GM23338 (cell line): ENCODE measurements at regions not wholly inside any gene's neighbourhood (a gene's known extent, or its start where the extent isn't known, plus 50 kb on each side); places are given as distances from the start of the nearest gene placed in this dataset.

Experiments
- ATAC-seq: fragments of 200-7000 bp; cut with Tn5 transposase; 3 replicates; pipeline ENCODE4 v1.9.1; 2020
- DNase-seq: peaks from one replicate; pipeline ENCODE4 v3.0.0-alpha.2; 2015; ENCODE audit warnings: low spot score
- H2AFZ ChIP-seq: fragments of 200-600 bp; sonication (generic); 2 replicates; pipeline ENCODE4 v1.8.0; 2016; ENCODE audit warnings: antibody characterized with exemption, mild to moderate bottlenecking, moderate library complexity
- H3F3A ChIP-seq: fragments of 200-600 bp; sonication (generic); replicated peaks from 2 replicates; pipeline ENCODE4 v1.8.0; 2017; ENCODE audit warnings: antibody characterized with exemption, mixed run types, low read depth
- H3K27ac ChIP-seq: fragments of 200-600 bp; sonication (generic); 2 replicates; pipeline ENCODE4 v1.6.1; 2016; ENCODE audit warnings: low read depth
- H3K27me3 ChIP-seq: fragments of 200-600 bp; sonication (generic); 2 replicates; pipeline ENCODE4 v1.8.0; 2016; ENCODE audit warnings: mild to moderate bottlenecking, mixed run types, moderate library complexity; ENCODE audit not compliant: insufficient read depth
- H3K36me3 ChIP-seq: fragments of 200-600 bp; sonication (generic); 2 replicates; pipeline ENCODE4 v1.8.0; 2016; ENCODE audit warnings: mild to moderate bottlenecking; ENCODE audit not compliant: insufficient read depth
- H3K4me1 ChIP-seq: fragments of 200-600 bp; sonication (generic); 2 replicates; pipeline ENCODE4 v1.8.0; 2016; ENCODE audit warnings: mild to moderate bottlenecking, moderate library complexity; ENCODE audit not compliant: insufficient read depth
- H3K4me2 ChIP-seq: fragments of 200-600 bp; sonication (generic); 2 replicates; pipeline ENCODE4 v1.7.1; 2017; ENCODE audit warnings: mixed run types
- H3K4me3 ChIP-seq: fragments of 200-600 bp; sonication (generic); 2 replicates; pipeline ENCODE4 v1.6.1; 2016; ENCODE audit warnings: mixed run types
- H3K79me2 ChIP-seq: fragments of 200-600 bp; sonication (generic); replicated peaks from 2 replicates; pipeline ENCODE4 v1.8.0; 2017; ENCODE audit warnings: mild to moderate bottlenecking; ENCODE audit not compliant: insufficient read depth
- H3K9me2 ChIP-seq: fragments of 200-600 bp; sonication (generic); 2 replicates; pipeline ENCODE4 v1.8.0; 2017; ENCODE audit not compliant: insufficient read depth
- H4K20me1 ChIP-seq: fragments of 200-600 bp; sonication (generic); replicated peaks from 2 replicates; pipeline ENCODE4 v1.8.0; 2017; ENCODE audit warnings: mild to moderate bottlenecking; ENCODE audit not compliant: insufficient read depth
- H3K27ac Mint-ChIP-seq: 2 replicates; pipeline ENCODE4 v1.8.0; 2020; ENCODE audit warnings: inconsistent platforms, mild to moderate bottlenecking, moderate library complexity, mixed read lengths
- H3K27me3 Mint-ChIP-seq: 3 replicates; pipeline ENCODE4 v1.8.0; 2022; ENCODE audit warnings: low read depth, mild to moderate bottlenecking, moderate library complexity, mixed read lengths, inconsistent platforms; ENCODE audit not compliant: insufficient read depth, poor library complexity
- H3K36me3 Mint-ChIP-seq: 3 replicates; pipeline ENCODE4 v1.8.0; 2021; ENCODE audit warnings: low read depth, mild to moderate bottlenecking, inconsistent platforms, moderate library complexity, mixed read lengths
- H3K4me1 Mint-ChIP-seq: 3 replicates; pipeline ENCODE4 v1.8.0; 2020; ENCODE audit warnings: mild to moderate bottlenecking, inconsistent platforms, mixed read lengths
- H3K4me3 Mint-ChIP-seq: 3 replicates; pipeline ENCODE4 v1.8.0; 2021; ENCODE audit warnings: moderate library complexity, mild to moderate bottlenecking, inconsistent platforms, mixed read lengths
- H3K9me3 Mint-ChIP-seq: 3 replicates; pipeline ENCODE4 v1.8.0; 2020; ENCODE audit warnings: moderate library complexity, mild to moderate bottlenecking, inconsistent platforms, mixed read lengths
- CREB1 ChIP-seq: fragments of 250-450 bp; sonication (Bioruptor Pico); IDR thresholded peaks from 2 replicates; pipeline ENCODE4 v1.5.0; 2020; ENCODE audit warnings: low read depth, mild to moderate bottlenecking, moderate library complexity
- EZH2 ChIP-seq: fragments of 200-600 bp; sonication (generic); IDR thresholded peaks from one replicate; pipeline ENCODE4 v1.8.0; 2017; ENCODE audit warnings: antibody characterized with exemption, mild to moderate bottlenecking, low read depth; ENCODE audit not compliant: unreplicated experiment
- EZH2phosphoT487 ChIP-seq: fragments of 200-600 bp; sonication (generic); IDR thresholded peaks from one replicate; pipeline ENCODE4 v1.8.1; 2018; ENCODE audit warnings: antibody characterized with exemption; ENCODE audit not compliant: unreplicated experiment
- JUNB ChIP-seq: IDR thresholded peaks from one replicate; pipeline ENCODE4 v1.6.1; 2016; ENCODE audit warnings: antibody characterized with exemption; ENCODE audit not compliant: unreplicated experiment
- NANOG ChIP-seq: IDR thresholded peaks from 2 replicates; pipeline ENCODE4 v1.6.1; 2016; ENCODE audit warnings: antibody characterized with exemption, borderline replicate concordance
- POLR2AphosphoS5 ChIP-seq: IDR thresholded peaks from 2 replicates; pipeline ENCODE4 v1.6.1; 2016; ENCODE audit warnings: antibody characterized with exemption, low read depth
- STAT1 ChIP-seq: IDR thresholded peaks from one replicate; pipeline ENCODE4 v1.6.1; 2016; ENCODE audit warnings: antibody characterized with exemption; ENCODE audit not compliant: unreplicated experiment
- ZNF114 ChIP-seq: fragments of 250-450 bp; sonication (Bioruptor Pico); IDR thresholded peaks from 2 replicates; pipeline ENCODE4 v1.5.0; 2020; ENCODE audit warnings: mild to moderate bottlenecking, moderate library complexity
- ZNF331 ChIP-seq: fragments of 250-450 bp; sonication (Bioruptor Pico); IDR thresholded peaks from 2 replicates; pipeline ENCODE4 v1.5.0; 2020; ENCODE audit warnings: low read depth, mild to moderate bottlenecking, moderate library complexity
- TF ChIP-seq, protein P1 (sequence below): IDR thresholded peaks from one replicate; pipeline ENCODE4 v1.6.1; 2018; ENCODE audit warnings: antibody characterized with exemption; ENCODE audit not compliant: unreplicated experiment
- TF ChIP-seq, protein P2 (sequence below): fragments of 250-450 bp; sonication (Bioruptor Pico); IDR thresholded peaks from 2 replicates; pipeline ENCODE4 v1.5.0; 2020; ENCODE audit warnings: mild to moderate bottlenecking, moderate library complexity
- TF ChIP-seq, protein P3 (sequence below): IDR thresholded peaks from 2 replicates; pipeline ENCODE4 v1.6.1; 2016; ENCODE audit warnings: antibody characterized with exemption
- TF ChIP-seq, protein P4 (sequence below), 2 experiments: fragments of 200-600 bp in 1 of 2; sonication (generic) in 1 of 2; conservative IDR thresholded peaks; 2 replicates each; pipeline versions ENCODE4 v1.5.1 to v1.6.1; 2016 to 2017; ENCODE audit warnings: antibody characterized with exemption in 2 of 2, low read depth in 2 of 2, mild to moderate bottlenecking in 2 of 2, moderate library complexity in 1 of 2

DNA sequence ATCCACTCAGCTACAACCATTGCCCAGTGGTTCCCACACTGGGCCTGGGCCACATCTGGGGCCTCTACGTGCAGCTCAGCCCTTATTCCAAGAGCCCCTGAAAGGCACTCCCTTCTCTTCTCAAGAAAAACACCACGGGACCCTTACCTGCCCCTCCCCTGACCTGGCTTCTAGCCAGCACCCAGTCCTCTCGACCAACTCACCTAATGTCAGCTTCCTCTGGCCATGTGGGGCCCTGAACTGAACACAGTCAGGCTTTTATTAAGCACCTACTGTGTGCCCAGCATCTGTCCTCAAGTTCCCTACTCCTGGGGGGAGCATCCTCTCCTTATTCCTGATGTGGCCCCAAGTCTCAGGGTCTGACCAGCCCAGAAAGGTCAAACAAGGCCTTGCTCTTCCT, 208.4 kb downstream of the MATN1 start:
- Histone ChIP-seq H3K4me1 (no peaks in the 10 kb centered on the region), H2AFZ (no peak overlapping the region), H3K4me3 (no peak overlapping the region), H3F3A (no peaks in the 10 kb centered on the region), H3K4me2 (no peak overlapping the region), H3K27ac (no peak overlapping the region), H4K20me1 (no peaks in the 10 kb centered on the region), H3K27me3 (no peaks in the 10 kb centered on the region), H3K9me2 (peaks cover 10% of the 10 kb centered on the region), H3K36me3 (no peaks in the 10 kb centered on the region), H3K79me2 (no peaks in the 10 kb centered on the region)
- Mint-ChIP-seq H3K36me3 (no peaks in the 10 kb centered on the region), H3K4me3 (no peak overlapping the region), H3K27ac (no peak overlapping the region), H3K4me1 (peaks cover 29% of the 10 kb centered on the region), H3K9me3 (no peaks in the 10 kb centered on the region; the same call in 2 of the 3 replicates), H3K27me3 (no peaks in the 10 kb centered on the region)
- DNase-seq: no peak
- TF ChIP-seq STAT1: no peak
- TF ChIP-seq, protein P1, sequence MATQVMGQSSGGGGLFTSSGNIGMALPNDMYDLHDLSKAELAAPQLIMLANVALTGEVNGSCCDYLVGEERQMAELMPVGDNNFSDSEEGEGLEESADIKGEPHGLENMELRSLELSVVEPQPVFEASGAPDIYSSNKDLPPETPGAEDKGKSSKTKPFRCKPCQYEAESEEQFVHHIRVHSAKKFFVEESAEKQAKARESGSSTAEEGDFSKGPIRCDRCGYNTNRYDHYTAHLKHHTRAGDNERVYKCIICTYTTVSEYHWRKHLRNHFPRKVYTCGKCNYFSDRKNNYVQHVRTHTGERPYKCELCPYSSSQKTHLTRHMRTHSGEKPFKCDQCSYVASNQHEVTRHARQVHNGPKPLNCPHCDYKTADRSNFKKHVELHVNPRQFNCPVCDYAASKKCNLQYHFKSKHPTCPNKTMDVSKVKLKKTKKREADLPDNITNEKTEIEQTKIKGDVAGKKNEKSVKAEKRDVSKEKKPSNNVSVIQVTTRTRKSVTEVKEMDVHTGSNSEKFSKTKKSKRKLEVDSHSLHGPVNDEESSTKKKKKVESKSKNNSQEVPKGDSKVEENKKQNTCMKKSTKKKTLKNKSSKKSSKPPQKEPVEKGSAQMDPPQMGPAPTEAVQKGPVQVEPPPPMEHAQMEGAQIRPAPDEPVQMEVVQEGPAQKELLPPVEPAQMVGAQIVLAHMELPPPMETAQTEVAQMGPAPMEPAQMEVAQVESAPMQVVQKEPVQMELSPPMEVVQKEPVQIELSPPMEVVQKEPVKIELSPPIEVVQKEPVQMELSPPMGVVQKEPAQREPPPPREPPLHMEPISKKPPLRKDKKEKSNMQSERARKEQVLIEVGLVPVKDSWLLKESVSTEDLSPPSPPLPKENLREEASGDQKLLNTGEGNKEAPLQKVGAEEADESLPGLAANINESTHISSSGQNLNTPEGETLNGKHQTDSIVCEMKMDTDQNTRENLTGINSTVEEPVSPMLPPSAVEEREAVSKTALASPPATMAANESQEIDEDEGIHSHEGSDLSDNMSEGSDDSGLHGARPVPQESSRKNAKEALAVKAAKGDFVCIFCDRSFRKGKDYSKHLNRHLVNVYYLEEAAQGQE: no peak
- TF ChIP-seq, protein P2, sequence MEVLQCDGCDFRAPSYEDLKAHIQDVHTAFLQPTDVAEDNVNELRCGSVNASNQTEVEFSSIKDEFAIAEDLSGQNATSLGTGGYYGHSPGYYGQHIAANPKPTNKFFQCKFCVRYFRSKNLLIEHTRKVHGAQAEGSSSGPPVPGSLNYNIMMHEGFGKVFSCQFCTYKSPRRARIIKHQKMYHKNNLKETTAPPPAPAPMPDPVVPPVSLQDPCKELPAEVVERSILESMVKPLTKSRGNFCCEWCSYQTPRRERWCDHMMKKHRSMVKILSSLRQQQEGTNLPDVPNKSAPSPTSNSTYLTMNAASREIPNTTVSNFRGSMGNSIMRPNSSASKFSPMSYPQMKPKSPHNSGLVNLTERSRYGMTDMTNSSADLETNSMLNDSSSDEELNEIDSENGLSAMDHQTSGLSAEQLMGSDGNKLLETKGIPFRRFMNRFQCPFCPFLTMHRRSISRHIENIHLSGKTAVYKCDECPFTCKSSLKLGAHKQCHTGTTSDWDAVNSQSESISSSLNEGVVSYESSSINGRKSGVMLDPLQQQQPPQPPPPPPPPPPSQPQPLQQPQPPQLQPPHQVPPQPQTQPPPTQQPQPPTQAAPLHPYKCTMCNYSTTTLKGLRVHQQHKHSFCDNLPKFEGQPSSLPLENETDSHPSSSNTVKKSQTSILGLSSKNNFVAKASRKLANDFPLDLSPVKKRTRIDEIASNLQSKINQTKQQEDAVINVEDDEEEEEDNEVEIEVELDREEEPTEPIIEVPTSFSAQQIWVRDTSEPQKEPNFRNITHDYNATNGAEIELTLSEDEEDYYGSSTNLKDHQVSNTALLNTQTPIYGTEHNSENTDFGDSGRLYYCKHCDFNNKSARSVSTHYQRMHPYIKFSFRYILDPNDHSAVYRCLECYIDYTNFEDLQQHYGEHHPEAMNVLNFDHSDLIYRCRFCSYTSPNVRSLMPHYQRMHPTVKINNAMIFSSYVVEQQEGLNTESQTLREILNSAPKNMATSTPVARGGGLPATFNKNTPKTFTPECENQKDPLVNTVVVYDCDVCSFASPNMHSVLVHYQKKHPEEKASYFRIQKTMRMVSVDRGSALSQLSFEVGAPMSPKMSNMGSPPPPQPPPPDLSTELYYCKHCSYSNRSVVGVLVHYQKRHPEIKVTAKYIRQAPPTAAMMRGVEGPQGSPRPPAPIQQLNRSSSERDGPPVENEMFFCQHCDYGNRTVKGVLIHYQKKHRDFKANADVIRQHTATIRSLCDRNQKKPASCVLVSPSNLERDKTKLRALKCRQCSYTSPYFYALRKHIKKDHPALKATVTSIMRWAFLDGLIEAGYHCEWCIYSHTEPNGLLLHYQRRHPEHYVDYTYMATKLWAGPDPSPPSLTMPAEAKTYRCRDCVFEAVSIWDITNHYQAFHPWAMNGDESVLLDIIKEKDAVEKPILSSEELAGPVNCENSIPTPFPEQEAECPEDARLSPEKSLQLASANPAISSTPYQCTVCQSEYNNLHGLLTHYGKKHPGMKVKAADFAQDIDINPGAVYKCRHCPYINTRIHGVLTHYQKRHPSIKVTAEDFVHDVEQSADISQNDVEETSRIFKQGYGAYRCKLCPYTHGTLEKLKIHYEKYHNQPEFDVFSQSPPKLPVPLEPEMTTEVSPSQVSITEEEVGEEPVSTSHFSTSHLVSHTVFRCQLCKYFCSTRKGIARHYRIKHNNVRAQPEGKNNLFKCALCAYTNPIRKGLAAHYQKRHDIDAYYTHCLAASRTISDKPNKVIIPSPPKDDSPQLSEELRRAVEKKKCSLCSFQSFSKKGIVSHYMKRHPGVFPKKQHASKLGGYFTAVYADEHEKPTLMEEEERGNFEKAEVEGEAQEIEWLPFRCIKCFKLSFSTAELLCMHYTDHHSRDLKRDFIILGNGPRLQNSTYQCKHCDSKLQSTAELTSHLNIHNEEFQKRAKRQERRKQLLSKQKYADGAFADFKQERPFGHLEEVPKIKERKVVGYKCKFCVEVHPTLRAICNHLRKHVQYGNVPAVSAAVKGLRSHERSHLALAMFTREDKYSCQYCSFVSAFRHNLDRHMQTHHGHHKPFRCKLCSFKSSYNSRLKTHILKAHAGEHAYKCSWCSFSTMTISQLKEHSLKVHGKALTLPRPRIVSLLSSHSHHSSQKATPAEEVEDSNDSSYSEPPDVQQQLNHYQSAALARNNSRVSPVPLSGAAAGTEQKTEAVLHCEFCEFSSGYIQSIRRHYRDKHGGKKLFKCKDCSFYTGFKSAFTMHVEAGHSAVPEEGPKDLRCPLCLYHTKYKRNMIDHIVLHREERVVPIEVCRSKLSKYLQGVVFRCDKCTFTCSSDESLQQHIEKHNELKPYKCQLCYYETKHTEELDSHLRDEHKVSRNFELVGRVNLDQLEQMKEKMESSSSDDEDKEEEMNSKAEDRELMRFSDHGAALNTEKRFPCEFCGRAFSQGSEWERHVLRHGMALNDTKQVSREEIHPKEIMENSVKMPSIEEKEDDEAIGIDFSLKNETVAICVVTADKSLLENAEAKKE: no peak
- no peak for TF ChIP-seq POLR2AphosphoS5
- TF ChIP-seq, protein P3, sequence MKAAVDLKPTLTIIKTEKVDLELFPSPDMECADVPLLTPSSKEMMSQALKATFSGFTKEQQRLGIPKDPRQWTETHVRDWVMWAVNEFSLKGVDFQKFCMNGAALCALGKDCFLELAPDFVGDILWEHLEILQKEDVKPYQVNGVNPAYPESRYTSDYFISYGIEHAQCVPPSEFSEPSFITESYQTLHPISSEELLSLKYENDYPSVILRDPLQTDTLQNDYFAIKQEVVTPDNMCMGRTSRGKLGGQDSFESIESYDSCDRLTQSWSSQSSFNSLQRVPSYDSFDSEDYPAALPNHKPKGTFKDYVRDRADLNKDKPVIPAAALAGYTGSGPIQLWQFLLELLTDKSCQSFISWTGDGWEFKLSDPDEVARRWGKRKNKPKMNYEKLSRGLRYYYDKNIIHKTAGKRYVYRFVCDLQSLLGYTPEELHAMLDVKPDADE: no peak
- no peak for TF ChIP-seq NANOG
- TF ChIP-seq JUNB: no peak
- TF ChIP-seq EZH2: no peak
- no peak for TF ChIP-seq ZNF114
- TF ChIP-seq ZNF331 (CRISPR knock-in tag): no peak
- TF ChIP-seq CREB1 (CRISPR knock-in tag): no peak
- TF ChIP-seq, protein P4, sequence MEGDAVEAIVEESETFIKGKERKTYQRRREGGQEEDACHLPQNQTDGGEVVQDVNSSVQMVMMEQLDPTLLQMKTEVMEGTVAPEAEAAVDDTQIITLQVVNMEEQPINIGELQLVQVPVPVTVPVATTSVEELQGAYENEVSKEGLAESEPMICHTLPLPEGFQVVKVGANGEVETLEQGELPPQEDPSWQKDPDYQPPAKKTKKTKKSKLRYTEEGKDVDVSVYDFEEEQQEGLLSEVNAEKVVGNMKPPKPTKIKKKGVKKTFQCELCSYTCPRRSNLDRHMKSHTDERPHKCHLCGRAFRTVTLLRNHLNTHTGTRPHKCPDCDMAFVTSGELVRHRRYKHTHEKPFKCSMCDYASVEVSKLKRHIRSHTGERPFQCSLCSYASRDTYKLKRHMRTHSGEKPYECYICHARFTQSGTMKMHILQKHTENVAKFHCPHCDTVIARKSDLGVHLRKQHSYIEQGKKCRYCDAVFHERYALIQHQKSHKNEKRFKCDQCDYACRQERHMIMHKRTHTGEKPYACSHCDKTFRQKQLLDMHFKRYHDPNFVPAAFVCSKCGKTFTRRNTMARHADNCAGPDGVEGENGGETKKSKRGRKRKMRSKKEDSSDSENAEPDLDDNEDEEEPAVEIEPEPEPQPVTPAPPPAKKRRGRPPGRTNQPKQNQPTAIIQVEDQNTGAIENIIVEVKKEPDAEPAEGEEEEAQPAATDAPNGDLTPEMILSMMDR (conservative IDR thresholded peaks at IDR 0.05; ENCODE audit: low read depth in 2 of 2): no peak
- no peak for TF ChIP-seq EZH2phosphoT487
- no peak for ATAC-seq
